Liver (tissue), 8 donors: ENCODE measurements at regions not wholly inside any gene's neighbourhood (a gene's known extent, or its start where the extent isn't known, plus 50 kb on each side); places are given as distances from the start of the nearest gene placed in this dataset.

Experiments
- DNase-seq: peaks from one replicate; pipeline ENCODE4 v3.0.0-alpha.2; 2017; ENCODE audit warnings: low spot score
- H3K27ac ChIP-seq, 2 donors: one replicate each; pipeline ENCODE4 v1.7.0; 2013; ENCODE audit warnings: inconsistent platforms in 2 of 2, low read length in 2 of 2, control low read depth in 1 of 2, low read depth in 1 of 2, mild to moderate bottlenecking in 1 of 2
- H3K27me3 ChIP-seq, 4 donors: one replicate each; pipeline versions ENCODE4 v1.6.1 to v1.7.0; 2013; ENCODE audit warnings: low read length in 3 of 4, inconsistent platforms in 1 of 4, mild to moderate bottlenecking in 1 of 4, moderate library complexity in 1 of 4; ENCODE audit not compliant: control insufficient read depth in 4 of 4, insufficient read depth in 4 of 4
- H3K36me3 ChIP-seq, 4 donors: one replicate each; pipeline versions ENCODE4 v1.6.1 to v1.7.0; 2013; ENCODE audit warnings: low read length in 3 of 4, mild to moderate bottlenecking in 3 of 4, low read depth in 1 of 4, moderate library complexity in 1 of 4; ENCODE audit not compliant: control insufficient read depth in 4 of 4, insufficient read depth in 3 of 4
- H3K4me1 ChIP-seq, 4 donors: one replicate each; pipeline versions ENCODE4 v1.6.1 to v1.7.0; 2013; ENCODE audit warnings: low read length in 3 of 4, mild to moderate bottlenecking in 3 of 4, moderate library complexity in 1 of 4; ENCODE audit not compliant: control insufficient read depth in 4 of 4, insufficient read depth in 4 of 4
- H3K4me3 ChIP-seq, 3 donors: one replicate each; pipeline versions ENCODE4 v1.6.1 to v1.7.0; 2013; ENCODE audit warnings: low read length in 3 of 3, control low read depth in 1 of 3, low read depth in 1 of 3, mild to moderate bottlenecking in 1 of 3
- H3K9ac ChIP-seq, 2 donors: one replicate each; pipeline ENCODE4 v1.7.0; 2013; ENCODE audit warnings: low read length in 2 of 2, mild to moderate bottlenecking in 2 of 2, moderate library complexity in 2 of 2, control low read depth in 1 of 2, low read depth in 1 of 2
- H3K9me3 ChIP-seq, 4 donors: one replicate each; pipeline versions ENCODE4 v1.6.1 to v1.7.0; 2013; ENCODE audit warnings: low read length in 3 of 4; ENCODE audit not compliant: control insufficient read depth in 4 of 4
- ATF3 ChIP-seq: IDR thresholded peaks from 2 replicates; pipeline ENCODE4 v1.6.1; 2016; ENCODE audit warnings: antibody characterized with exemption
- CTCF ChIP-seq: fragments of 150-350 bp; IDR thresholded peaks from 2 replicates; pipeline ENCODE4 v1.5.1; 2017; ENCODE audit warnings: improper control_type of control experiment, low read depth, low read length; ENCODE audit not compliant: missing input control
- EGR1 ChIP-seq, 2 donors: IDR thresholded peaks; 2 replicates each; pipeline ENCODE4 v1.6.1; 2016 to 2018; ENCODE audit warnings: antibody characterized with exemption in 2 of 2, low read depth in 2 of 2
- FOXA1 ChIP-seq: IDR thresholded peaks from 2 replicates; pipeline ENCODE4 v1.6.1; 2016; ENCODE audit warnings: antibody characterized with exemption
- FOXA2 ChIP-seq: IDR thresholded peaks from 2 replicates; pipeline ENCODE4 v1.6.1; 2016; ENCODE audit warnings: antibody characterized with exemption
- GABPA ChIP-seq, 2 donors: IDR thresholded peaks in 1 of 2; conservative IDR thresholded peaks in 1 of 2; 2 replicates each; pipeline ENCODE4 v1.6.1; 2016; ENCODE audit warnings: antibody characterized with exemption in 2 of 2, mild to moderate bottlenecking in 1 of 2, moderate library complexity in 1 of 2
- HNF4A ChIP-seq, 2 donors: conservative IDR thresholded peaks; 2 replicates each; pipeline ENCODE4 v1.6.1; 2016; ENCODE audit warnings: antibody characterized with exemption in 2 of 2, mild to moderate bottlenecking in 2 of 2
- HNF4G ChIP-seq: IDR thresholded peaks from 2 replicates; pipeline ENCODE4 v1.6.1; 2016; ENCODE audit warnings: antibody characterized with exemption
- JUND ChIP-seq, 2 donors: IDR thresholded peaks; 2 replicates each; pipeline ENCODE4 v1.6.1; 2016; ENCODE audit warnings: antibody characterized with exemption in 2 of 2
- MAX ChIP-seq: IDR thresholded peaks from 2 replicates; pipeline ENCODE4 v1.6.1; 2016; ENCODE audit warnings: antibody characterized with exemption
- NR2F2 ChIP-seq: IDR thresholded peaks from 2 replicates; pipeline ENCODE4 v1.6.1; 2016; ENCODE audit warnings: antibody characterized with exemption
- RAD21 ChIP-seq, 2 donors: IDR thresholded peaks; 2 replicates each; pipeline ENCODE4 v1.6.1; 2016; ENCODE audit warnings: antibody characterized with exemption in 2 of 2, mild to moderate bottlenecking in 2 of 2
- REST ChIP-seq: IDR thresholded peaks from 2 replicates; pipeline ENCODE4 v1.6.1; 2016; ENCODE audit warnings: antibody characterized with exemption, mild to moderate bottlenecking
- TAF1 ChIP-seq: conservative IDR thresholded peaks from 2 replicates; pipeline ENCODE4 v1.6.1; 2016; ENCODE audit warnings: antibody characterized with exemption, mild to moderate bottlenecking
- YY1 ChIP-seq: IDR thresholded peaks from 2 replicates; pipeline ENCODE4 v1.6.1; 2016; ENCODE audit warnings: antibody characterized with exemption, mild to moderate bottlenecking
- ZBTB33 ChIP-seq: IDR thresholded peaks from 2 replicates; pipeline ENCODE4 v1.6.1; 2016; ENCODE audit warnings: antibody characterized with exemption
- WGBS: extraction: QIAGEN DNeasy Blood & Tissue Kit; methylation state at CpG from one replicate; pipeline ENCODE4 v1.1.7; 2013; 5-methylcytosine and 5-hydroxymethylcytosine counted together
- donor health status: healthy.
- donor health status: healthy.
- donor health status: healthy.
- donor health status: healthy.
- donor health status: healthy.

GRCh38 chr22:47663615-47664605 is 901.5 kb downstream of the TBC1D22A start:
- no peak for TF ChIP-seq EGR1 (IDR thresholded peaks at IDR 0.05; ENCODE audit: low read depth in 2 of 2)
- no peak for TF ChIP-seq HNF4G
- no peak for TF ChIP-seq HNF4A (conservative IDR thresholded peaks at IDR 0.05)
- no peak for TF ChIP-seq RAD21 (IDR thresholded peaks at IDR 0.05)
- no peak for DNase-seq
- Histone ChIP-seq H3K9ac (no peak overlapping the region), H3K4me3 (no peak overlapping the region), H3K27ac (no peak overlapping the region), H3K9me3 (peaks cover 0 to 6% (median 4%) of the 10 kb centered on the region in 4 donors), H3K36me3 (no peaks in the 10 kb centered on the region), H3K4me1 (no peaks in the 10 kb centered on the region), H3K27me3 (peaks cover 0 to 5% (median 1%) of the 10 kb centered on the region in 4 donors)
- WGBS, result 73% methylated on average over 14 of the region's 14 CpGs

- H3K4me3 ChIP-seq, result no peak overlapping the region
- no peak overlapping the region for H3K27ac ChIP-seq
- peaks cover 0 to 6% (median 4%) of the 10 kb centered on the region in 4 donors for H3K9me3 ChIP-seq
- TF ChIP-seq TAF1, result no peak
- no peak for TF ChIP-seq YY1
- TF ChIP-seq MAX, result no peak
- no peak for TF ChIP-seq CTCF
- TF ChIP-seq GABPA (IDR thresholded peaks at IDR 0.05 in 1 of 2, conservative IDR thresholded peaks at IDR 0.05 in 1 of 2), result no peak
- TF ChIP-seq ATF3, result no peak
- TF ChIP-seq ZBTB33, result no peak
- no peak for TF ChIP-seq HNF4G
- no peak for TF ChIP-seq REST
- TF ChIP-seq RAD21 (IDR thresholded peaks at IDR 0.05), result no peak
- no peak for TF ChIP-seq EGR1 (IDR thresholded peaks at IDR 0.05; ENCODE audit: low read depth in 2 of 2)
- TF ChIP-seq FOXA1, result no peak
- no peak for TF ChIP-seq FOXA2
- TF ChIP-seq HNF4A (conservative IDR thresholded peaks at IDR 0.05), result no peak
- no peak for TF ChIP-seq JUND (IDR thresholded peaks at IDR 0.05)
- TF ChIP-seq NR2F2, result no peak
- no peak for DNase-seq
- H3K4me1 ChIP-seq, result no peaks in the 10 kb centered on the region
- no peak overlapping the region for H3K9ac ChIP-seq
- H3K36me3 ChIP-seq, result no peaks in the 10 kb centered on the region
- WGBS, result 27% methylated on average over 3 of the region's 3 CpGs
- peaks cover 0 to 3% (median 0%) of the 10 kb centered on the region in 4 donors for H3K27me3 ChIP-seq
Observed at GRCh38 chr22:47659467-47660223, 897.2 kb downstream of the TBC1D22A start.
